ENCODE measurements at regions not wholly inside any gene's neighbourhood (a gene's known extent, or its start where the extent isn't known, plus 50 kb on each side); places are given as distances from the start of the nearest gene placed in this dataset.

DNA sequence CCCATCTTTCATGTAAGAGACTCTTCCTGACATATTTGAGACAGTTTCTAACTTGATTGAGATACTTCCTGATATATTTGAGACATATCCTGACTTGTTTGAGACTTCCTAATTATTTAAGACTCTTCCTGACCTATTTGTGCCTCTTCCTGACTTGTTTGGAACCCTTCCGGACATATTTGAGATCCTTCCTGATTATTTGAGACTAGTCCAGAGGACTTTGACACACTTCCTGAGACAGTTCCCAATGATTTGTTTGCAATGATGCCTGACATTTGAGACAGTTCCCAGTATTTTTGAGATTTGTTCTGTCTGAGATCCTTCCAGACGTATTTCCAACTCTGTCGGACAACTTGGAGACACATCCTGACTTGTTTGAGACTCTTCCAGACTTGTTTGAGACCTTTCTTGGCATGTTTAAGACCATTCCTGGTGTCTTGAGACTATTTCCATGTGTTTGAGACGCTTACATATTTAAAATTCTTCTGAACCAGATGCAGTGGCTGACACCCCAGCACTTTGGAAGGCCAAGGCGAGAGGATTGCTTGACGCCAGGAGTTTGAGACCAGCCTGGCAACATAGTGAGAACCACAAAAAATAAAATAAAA lies 118.9 kb upstream of the USP9X start:
- ChIA-PET CTCF (no interaction called here), POLR2A (no interaction called here)
- H3K9me3 ChIP-seq (ENCODE audit: control insufficient read depth, insufficient read depth, low read depth, low read length) = no peaks in the 10 kb centered on the region
- no peak for TF ChIP-seq ZNF133 (tag by site-specific recombination; IDR thresholded peaks at IDR 0.05)
- TF ChIP-seq ZNF529 (tag by site-specific recombination; IDR thresholded peaks at IDR 0.05; ENCODE audit: insufficient replicate concordance) = no peak
- no peak for TF ChIP-seq ZNF701 (tag by site-specific recombination; IDR thresholded peaks at IDR 0.05)
- TF ChIP-seq ZNF214 (tag by site-specific recombination; IDR thresholded peaks at IDR 0.05; ENCODE audit: borderline replicate concordance) = no peak
- TF ChIP-seq YY2 (tag by site-specific recombination; IDR thresholded peaks at IDR 0.05) = no peak
- no peak for TF ChIP-seq KLF10 (tag by site-specific recombination; IDR thresholded peaks at IDR 0.05)
- no peak for TF ChIP-seq ZBTB7A (tag by site-specific recombination; IDR thresholded peaks at IDR 0.05; ENCODE audit: low read depth)
- TF ChIP-seq ZNF501 (tag by site-specific recombination; IDR thresholded peaks at IDR 0.05) = no peak
- no peak for TF ChIP-seq ZNF114 (tag by site-specific recombination; IDR thresholded peaks at IDR 0.05)
- TF ChIP-seq ZNF175 (tag by site-specific recombination; IDR thresholded peaks at IDR 0.05) = no peak
- TF ChIP-seq ZFP69B (tag by site-specific recombination; IDR thresholded peaks at IDR 0.05) = no peak
- no peak for TF ChIP-seq ZNF391 (tag by site-specific recombination; IDR thresholded peaks at IDR 0.05; ENCODE audit: borderline replicate concordance, low read depth)
- no peak for TF ChIP-seq ZNF677 (tag by site-specific recombination; IDR thresholded peaks at IDR 0.05)
- no peak for TF ChIP-seq ZNF580 (tag by site-specific recombination; IDR thresholded peaks at IDR 0.05)
- no peaks in the 10 kb centered on the region for H3K36me3 ChIP-seq (ENCODE audit: control insufficient read depth in 2 of 2, insufficient read depth in 1 of 2, low read length in 2 of 2)
- H3K4me1 ChIP-seq (ENCODE audit: control insufficient read depth, insufficient read depth, low read length) = no peaks in the 10 kb centered on the region
- H3K27ac ChIP-seq (ENCODE audit: extremely low read depth, low read depth, low read length) = no peak overlapping the region
- H3K4me3 ChIP-seq (ENCODE audit: low read depth, low read length) = no peak overlapping the region

DNA sequence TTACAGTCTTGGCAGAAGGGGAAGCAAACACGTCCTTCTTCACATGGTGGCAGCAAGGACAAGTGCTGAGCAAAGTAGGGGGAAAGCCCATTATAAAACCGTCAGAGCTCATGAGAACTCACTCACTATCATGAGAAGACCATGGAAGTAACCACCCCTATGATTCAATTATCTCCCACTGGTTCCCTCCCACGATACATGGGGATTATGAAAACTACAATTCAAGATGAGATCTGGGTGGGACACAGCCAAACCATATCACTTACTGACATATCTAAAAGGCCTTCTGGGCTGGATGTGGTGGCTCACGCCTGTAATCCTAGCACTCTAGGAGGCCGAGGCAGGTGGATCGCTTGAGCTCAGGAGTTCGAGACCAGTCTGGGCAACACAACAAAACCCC lies 117.1 kb upstream of the USP9X start:
- CTCF ChIA-PET = no interaction called here
- Histone ChIP-seq H3K4me3 (ENCODE audit: low read depth, low read length) (no peak overlapping the region), H3K4me1 (ENCODE audit: control insufficient read depth, insufficient read depth, low read length) (0 out of 2 replicates have a peak, but pooled peaks cover 4% of the 10 kb centered on the region), H3K36me3 (ENCODE audit: control insufficient read depth in 2 of 2, insufficient read depth in 1 of 2, low read length in 2 of 2) (no peaks in the 10 kb centered on the region), H3K9me3 (ENCODE audit: control insufficient read depth, insufficient read depth, low read depth, low read length) (no peaks in the 10 kb centered on the region), H3K27ac (ENCODE audit: extremely low read depth, low read depth, low read length) (no peak overlapping the region)
- TF ChIP-seq, protein P1, sequence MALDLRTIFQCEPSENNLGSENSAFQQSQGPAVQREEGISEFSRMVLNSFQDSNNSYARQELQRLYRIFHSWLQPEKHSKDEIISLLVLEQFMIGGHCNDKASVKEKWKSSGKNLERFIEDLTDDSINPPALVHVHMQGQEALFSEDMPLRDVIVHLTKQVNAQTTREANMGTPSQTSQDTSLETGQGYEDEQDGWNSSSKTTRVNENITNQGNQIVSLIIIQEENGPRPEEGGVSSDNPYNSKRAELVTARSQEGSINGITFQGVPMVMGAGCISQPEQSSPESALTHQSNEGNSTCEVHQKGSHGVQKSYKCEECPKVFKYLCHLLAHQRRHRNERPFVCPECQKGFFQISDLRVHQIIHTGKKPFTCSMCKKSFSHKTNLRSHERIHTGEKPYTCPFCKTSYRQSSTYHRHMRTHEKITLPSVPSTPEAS (tag by site-specific recombination; IDR thresholded peaks at IDR 0.05) = no peak
- TF ChIP-seq, protein P2, sequence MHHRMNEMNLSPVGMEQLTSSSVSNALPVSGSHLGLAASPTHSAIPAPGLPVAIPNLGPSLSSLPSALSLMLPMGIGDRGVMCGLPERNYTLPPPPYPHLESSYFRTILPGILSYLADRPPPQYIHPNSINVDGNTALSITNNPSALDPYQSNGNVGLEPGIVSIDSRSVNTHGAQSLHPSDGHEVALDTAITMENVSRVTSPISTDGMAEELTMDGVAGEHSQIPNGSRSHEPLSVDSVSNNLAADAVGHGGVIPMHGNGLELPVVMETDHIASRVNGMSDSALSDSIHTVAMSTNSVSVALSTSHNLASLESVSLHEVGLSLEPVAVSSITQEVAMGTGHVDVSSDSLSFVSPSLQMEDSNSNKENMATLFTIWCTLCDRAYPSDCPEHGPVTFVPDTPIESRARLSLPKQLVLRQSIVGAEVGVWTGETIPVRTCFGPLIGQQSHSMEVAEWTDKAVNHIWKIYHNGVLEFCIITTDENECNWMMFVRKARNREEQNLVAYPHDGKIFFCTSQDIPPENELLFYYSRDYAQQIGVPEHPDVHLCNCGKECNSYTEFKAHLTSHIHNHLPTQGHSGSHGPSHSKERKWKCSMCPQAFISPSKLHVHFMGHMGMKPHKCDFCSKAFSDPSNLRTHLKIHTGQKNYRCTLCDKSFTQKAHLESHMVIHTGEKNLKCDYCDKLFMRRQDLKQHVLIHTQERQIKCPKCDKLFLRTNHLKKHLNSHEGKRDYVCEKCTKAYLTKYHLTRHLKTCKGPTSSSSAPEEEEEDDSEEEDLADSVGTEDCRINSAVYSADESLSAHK (tag by site-specific recombination; IDR thresholded peaks at IDR 0.05) = no peak
- TF ChIP-seq ZNF580 (tag by site-specific recombination; IDR thresholded peaks at IDR 0.05) (no peak), ZNF19 (tag by site-specific recombination; IDR thresholded peaks at IDR 0.05; ENCODE audit: low read depth) (no peak), HOXC10 (CRISPR knock-in tag; IDR thresholded peaks at IDR 0.05) (no peak), SETDB1 (IDR thresholded peaks at IDR 0.05; ENCODE audit: insufficient read length, low read length) (no peak), ZNF335 (tag by site-specific recombination; conservative IDR thresholded peaks at IDR 0.05) (no peak), YY2 (tag by site-specific recombination; IDR thresholded peaks at IDR 0.05) (no peak), ZNF521 (tag by site-specific recombination; IDR thresholded peaks at IDR 0.05) (no peak), ZNF404 (tag by site-specific recombination; IDR thresholded peaks at IDR 0.05) (no peak), ZNF266 (tag by site-specific recombination; IDR thresholded peaks at IDR 0.05; ENCODE audit: low read depth) (no peak), ZNF280C (tag by site-specific recombination; IDR thresholded peaks at IDR 0.05) (no peak), ZNF629 (tag by site-specific recombination; IDR thresholded peaks at IDR 0.05) (no peak)
- TF ChIP-seq, protein P3, sequence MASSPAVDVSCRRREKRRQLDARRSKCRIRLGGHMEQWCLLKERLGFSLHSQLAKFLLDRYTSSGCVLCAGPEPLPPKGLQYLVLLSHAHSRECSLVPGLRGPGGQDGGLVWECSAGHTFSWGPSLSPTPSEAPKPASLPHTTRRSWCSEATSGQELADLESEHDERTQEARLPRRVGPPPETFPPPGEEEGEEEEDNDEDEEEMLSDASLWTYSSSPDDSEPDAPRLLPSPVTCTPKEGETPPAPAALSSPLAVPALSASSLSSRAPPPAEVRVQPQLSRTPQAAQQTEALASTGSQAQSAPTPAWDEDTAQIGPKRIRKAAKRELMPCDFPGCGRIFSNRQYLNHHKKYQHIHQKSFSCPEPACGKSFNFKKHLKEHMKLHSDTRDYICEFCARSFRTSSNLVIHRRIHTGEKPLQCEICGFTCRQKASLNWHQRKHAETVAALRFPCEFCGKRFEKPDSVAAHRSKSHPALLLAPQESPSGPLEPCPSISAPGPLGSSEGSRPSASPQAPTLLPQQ (tag by site-specific recombination; IDR thresholded peaks at IDR 0.05) = no peak
- POLR2A ChIA-PET = interaction anchor here (0.7 kb wide), 1 partner anchor 860 kb away, joined by 3 read pairs; no protein-coding TSS in a partner anchor

All from HEK293 (cell line).